Pancreas (tissue), 10 donors: ENCODE measurements at regions not wholly inside any gene's neighbourhood (a gene's known extent, or its start where the extent isn't known, plus 50 kb on each side); places are given as distances from the start of the nearest gene placed in this dataset.

ENCODE experiments used
- ATAC-seq, 4 donors: fragments of 200-7000 bp; cut with Tn5 transposase; one replicate each; pipeline versions ENCODE4 v1.8.0 to v1.9.1; 2020; ENCODE audit warnings: mild to moderate bottlenecking in 4 of 4, moderate library complexity in 4 of 4
- DNase-seq, 6 donors: peaks; one replicate each; pipeline ENCODE4 v3.0.0-alpha.2; 2020
- FAIRE-seq: peaks from 2 replicates; lab custom pipeline; 2012; peaks lifted over from hg19 to GRCh38; lab: Jason Lieb, UNC
- H3K27ac ChIP-seq, 4 donors: fragments of 200-600 bp; sonication (generic); 1 replicate in 3 of 4; 2 replicates in 1 of 4; pipeline versions ENCODE4 v1.5.0 to v1.8.0; 2020
- H3K27me3 ChIP-seq, 4 donors: fragments of 200-600 bp; one replicate each; pipeline ENCODE4 v1.8.0; 2021
- H3K36me3 ChIP-seq, 3 donors: fragments of 200-600 bp; sonication (generic) in 1 of 3; one replicate each; pipeline versions ENCODE4 v1.5.0 to v1.8.0; 2020 to 2021
- H3K4me1 ChIP-seq, 3 donors: fragments of 200-600 bp; one replicate each; pipeline ENCODE4 v1.8.0; 2021
- H3K4me3 ChIP-seq, 4 donors: fragments of 200-600 bp; sonication (generic) in 2 of 4; one replicate each; pipeline versions ENCODE4 v1.5.0 to v1.8.0; 2020 to 2021
- H3K9me3 ChIP-seq, 4 donors: fragments of 200-600 bp; one replicate each; pipeline ENCODE4 v1.8.0; 2021
- CTCF ChIP-seq, 4 donors: fragments of 200-600 bp; sonication (generic) in 3 of 4; IDR thresholded peaks; one replicate each; pipeline versions ENCODE4 v1.5.0 to v1.8.0; 2021; ENCODE audit warnings: antibody characterized with exemption in 4 of 4
- WGBS, 2 donors: extraction: QIAGEN DNeasy Blood & Tissue Kit; methylation state at CpG; one replicate each; pipeline ENCODE4 v1.1.7; 2013; 5-methylcytosine and 5-hydroxymethylcytosine counted together
- intact Hi-C, 3 donors: fragments of 100-400 bp; cut with DNase I; formaldehyde crosslinking; loops; one replicate each; pipeline versions ENCODE4 v1.11.1 to v1.14.2; 2022
- donor health status: healthy with polysubstance abuse.
- donor health status: DM: no; HTN: no; CAD: no; lungs with moderate emphysema.
- donor health status: DM: no; HTN: no; CAD: no.
- donor health status: control.
- donor health status: control.
- donor health status: Bipolar disorder and iron deficiency.
- donor health status: DM: yes; HTN: yes; CAD: no.
- donor health status: DM: no; HTN: no; CAD: no.
- donor health status: DM: no; HTN: no; CAD: no.
- donor health status: DM: yes; HTN: yes; CAD: no.

- Histone ChIP-seq H3K27ac (no peak overlapping the region), H3K9me3 (no peaks in the 10 kb centered on the region), H3K27me3 (no peaks in the 10 kb centered on the region), H3K36me3 (no peaks in the 10 kb centered on the region), H3K4me1 (no peaks in the 10 kb centered on the region), H3K4me3 (no peak overlapping the region)
- intact Hi-C loops: no loop called here
- whole genome bisulfite sequencing, 2 donors: 87 to 93% methylated on average over 3 of the region's 3 CpGs
- no peak for FAIRE-seq
- DNase-seq: no peak
- ATAC-seq: no peak
- no peak for TF ChIP-seq CTCF (IDR thresholded peaks at IDR 0.05)
These were observed 125.6 kb upstream of the ROPN1 start for GRCh38 chr3:124117486-124117885.

- FAIRE-seq (no peak), DNase-seq (no peak), ATAC-seq (no peak)
- H3K9me3 ChIP-seq: no peaks in the 10 kb centered on the region
- WGBS, 2 donors: 85 to 86% methylated on average over 4 of the region's 4 CpGs
- H3K36me3 ChIP-seq: no peaks in the 10 kb centered on the region
- H3K27ac ChIP-seq: no peak overlapping the region
- H3K4me3 ChIP-seq: no peak overlapping the region
- H3K4me1 ChIP-seq: no peaks in the 10 kb centered on the region
- no peak for TF ChIP-seq CTCF (IDR thresholded peaks at IDR 0.05)
- intact Hi-C loops: no loop called here
- no peaks in the 10 kb centered on the region for H3K27me3 ChIP-seq
These were observed 126.5 kb upstream of the ROPN1 start for GRCh38 chr3:124118397-124118796.

GRCh38 chr3:124119056-124119716, 127.3 kb upstream of the ROPN1 start:
- H3K4me1 ChIP-seq: no peaks in the 10 kb centered on the region
- DNase-seq (no peak), FAIRE-seq (no peak), ATAC-seq (peak in 1 of 4 donors; percentile 26)
- TF ChIP-seq CTCF (IDR thresholded peaks at IDR 0.05): no peak
- H3K27ac ChIP-seq: no peak overlapping the region
- H3K4me3 ChIP-seq: no peak overlapping the region
- intact Hi-C loops: no loop called here
- WGBS, 2 donors: 86 to 90% methylated on average over 4 of the region's 4 CpGs
- H3K36me3 ChIP-seq: no peaks in the 10 kb centered on the region
- H3K9me3 ChIP-seq: no peaks in the 10 kb centered on the region
- no peaks in the 10 kb centered on the region for H3K27me3 ChIP-seq

GRCh38 chr3:124121379-124122312, 129.7 kb upstream of the ROPN1 start:
- intact Hi-C loops: no loop called here
- TF ChIP-seq CTCF (IDR thresholded peaks at IDR 0.05): no peak
- Histone ChIP-seq H3K4me1 (no peaks in the 10 kb centered on the region), H3K27ac (no peak overlapping the region), H3K27me3 (no peaks in the 10 kb centered on the region), H3K36me3 (no peaks in the 10 kb centered on the region), H3K9me3 (no peaks in the 10 kb centered on the region), H3K4me3 (no peak overlapping the region)
- FAIRE-seq: no peak
- 88 to 95% methylated on average over 1 of the region's 1 CpG for WGBS, 2 donors
- DNase-seq: no peak
- ATAC-seq: no peak
